NCI-H2029 (cell line): ENCODE measurements at regions not wholly inside any gene's neighbourhood (a gene's known extent, or its start where the extent isn't known, plus 50 kb on each side); places are given as distances from the start of the nearest gene placed in this dataset.

Experiments
- DNase-seq: peaks from one replicate; lab custom pipeline; 2025; lab: John Stamatoyannopoulos, UW

DNA sequence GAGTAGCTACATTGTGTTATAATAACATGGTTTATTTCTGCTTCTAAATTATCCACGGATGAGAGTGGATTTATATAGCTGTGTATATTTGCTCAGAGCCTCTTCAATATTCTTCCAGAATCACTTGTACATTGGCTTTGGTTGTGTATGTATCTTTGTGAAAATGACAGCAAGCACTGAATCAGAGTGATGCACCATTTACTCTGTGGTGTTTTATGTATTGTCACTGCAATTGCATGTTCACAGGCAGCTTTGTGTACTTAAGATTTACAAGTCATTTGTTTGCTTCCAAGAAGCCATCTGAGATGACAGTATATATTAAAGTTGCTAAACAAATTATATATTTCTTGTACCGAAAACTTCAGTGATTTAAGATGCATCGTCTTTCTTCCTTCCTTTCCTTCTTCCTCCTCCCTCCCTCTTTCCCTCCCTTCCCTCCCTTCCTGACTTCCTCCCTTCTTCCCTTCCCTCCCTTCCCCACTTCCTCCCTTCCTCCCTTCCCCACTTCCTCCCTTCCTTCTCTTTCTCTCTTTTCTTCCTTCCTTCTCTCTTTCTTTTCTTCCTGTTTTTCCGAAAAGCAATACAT is 362.3 kb upstream of the GOLIM4 start:
- DNase-seq, result no peak

DNA sequence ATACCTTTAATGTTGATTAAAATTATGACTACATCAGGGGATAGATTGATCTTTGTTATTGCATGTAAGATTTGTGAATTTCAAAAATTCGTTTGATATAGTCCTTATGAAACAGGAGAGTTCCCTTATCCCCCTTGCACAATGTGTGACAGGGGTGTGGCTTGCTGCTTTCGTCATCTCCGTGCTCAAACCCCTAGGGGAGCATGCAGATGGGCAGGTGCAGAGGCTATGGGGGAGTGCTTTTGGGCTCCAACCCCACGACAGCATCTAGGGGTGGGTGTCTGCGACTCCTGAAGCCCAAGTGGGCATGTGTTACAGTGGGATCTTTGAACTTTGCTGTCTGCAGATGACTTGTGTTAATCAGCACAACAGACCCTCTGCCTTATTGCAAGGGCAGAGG is 360.1 kb upstream of the GOLIM4 start:
- DNase-seq, result no peak

DNA sequence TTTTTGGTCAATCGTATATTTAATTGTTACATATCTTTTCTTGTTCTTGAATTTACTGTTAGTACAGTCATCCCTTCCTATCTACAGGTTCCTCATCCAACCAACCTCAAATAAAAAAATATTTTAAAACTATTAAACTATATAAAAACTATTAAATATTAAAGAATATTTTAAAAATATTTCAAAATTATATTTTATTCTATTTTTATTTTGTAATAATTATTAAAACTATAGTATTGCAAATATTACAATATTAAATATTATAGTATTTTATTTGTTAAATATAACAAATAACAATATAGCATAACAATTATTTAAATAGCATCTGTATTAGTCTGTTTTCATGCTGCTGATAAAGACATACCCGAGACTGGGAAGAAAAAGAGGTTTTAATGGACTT is 357.9 kb upstream of the GOLIM4 start:
- no peak for DNase-seq

DNA sequence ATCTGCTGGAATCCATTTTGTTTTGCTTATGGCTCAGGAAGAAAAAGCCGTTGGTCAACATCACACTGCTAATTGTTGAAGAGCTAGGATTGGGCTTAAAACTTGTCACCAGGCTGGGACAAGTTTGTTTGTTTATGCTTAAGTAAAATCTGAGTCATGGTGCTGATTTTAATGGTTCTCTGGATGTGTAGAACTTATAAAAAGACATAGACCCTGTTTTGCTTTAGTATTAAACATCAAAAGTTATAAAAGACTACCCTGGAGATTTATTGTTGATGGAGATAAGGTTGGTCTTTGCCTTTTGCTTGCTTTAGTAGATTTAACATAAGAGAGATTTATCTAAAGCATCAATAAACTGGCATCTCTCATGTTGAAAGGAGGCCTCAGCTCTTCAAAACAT is 348.2 kb upstream of the GOLIM4 start:
- DNase-seq, result no peak

DNA sequence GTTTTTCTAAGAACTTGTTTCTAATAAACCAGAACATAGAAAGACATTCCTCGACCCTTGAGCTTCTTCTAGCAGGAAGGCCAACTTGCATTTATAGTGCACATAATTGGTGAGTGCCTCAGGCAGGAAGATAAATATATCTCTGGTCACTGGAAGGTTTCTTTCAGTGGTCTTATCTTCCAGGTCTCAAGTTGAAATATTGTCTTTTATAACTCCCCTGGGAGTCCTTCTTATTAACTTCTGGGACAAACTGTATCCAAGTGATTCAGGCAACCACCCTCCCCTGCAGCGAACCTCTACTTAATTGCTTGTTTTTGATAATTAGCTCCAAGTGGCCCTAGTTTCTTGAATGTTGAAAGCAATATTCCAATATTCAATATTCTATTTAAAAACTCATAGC is 346.8 kb upstream of the GOLIM4 start:
- no peak for DNase-seq

DNA sequence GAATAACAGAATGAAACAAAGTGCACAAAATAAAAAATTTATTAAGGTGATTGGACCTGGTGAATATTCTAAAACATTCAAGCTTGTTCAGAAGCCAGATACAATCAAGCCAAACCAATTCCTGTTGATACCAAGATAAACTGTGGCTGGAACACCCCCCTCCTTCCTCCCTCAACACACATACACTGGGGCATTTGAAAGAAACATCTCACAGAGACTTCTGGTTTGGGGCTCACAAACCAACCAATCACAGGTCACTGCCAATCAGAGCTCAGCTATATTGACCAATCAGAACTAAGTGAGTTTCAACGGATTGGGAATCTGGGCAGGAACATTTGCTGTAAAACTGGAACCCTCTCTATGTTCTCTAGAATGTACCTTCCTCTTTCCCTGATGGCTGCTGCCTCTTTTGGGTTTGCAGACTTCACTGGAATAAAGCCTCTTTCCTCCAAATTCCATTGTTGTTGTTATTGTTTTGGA is 340.6 kb upstream of the GOLIM4 start:
- DNase-seq, result no peak

DNA sequence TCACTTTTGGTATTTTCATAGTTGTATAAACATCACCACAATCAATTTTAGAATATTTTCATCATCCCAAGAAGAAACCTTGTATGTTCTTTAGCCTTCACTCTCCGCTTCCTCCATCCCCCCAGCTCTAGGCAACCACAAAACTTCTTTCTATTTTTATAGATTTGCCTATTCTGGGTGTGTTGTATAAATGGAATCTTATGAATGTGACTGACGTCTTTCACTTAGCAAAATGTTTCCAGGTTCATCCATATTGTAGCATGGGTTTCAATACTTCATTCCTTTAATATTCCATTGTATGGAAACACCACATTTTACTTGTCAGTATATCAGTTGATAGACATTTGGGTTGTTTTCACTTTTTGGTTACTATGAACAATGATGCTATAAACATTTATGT is 335.8 kb upstream of the GOLIM4 start:
- no peak for DNase-seq

DNA sequence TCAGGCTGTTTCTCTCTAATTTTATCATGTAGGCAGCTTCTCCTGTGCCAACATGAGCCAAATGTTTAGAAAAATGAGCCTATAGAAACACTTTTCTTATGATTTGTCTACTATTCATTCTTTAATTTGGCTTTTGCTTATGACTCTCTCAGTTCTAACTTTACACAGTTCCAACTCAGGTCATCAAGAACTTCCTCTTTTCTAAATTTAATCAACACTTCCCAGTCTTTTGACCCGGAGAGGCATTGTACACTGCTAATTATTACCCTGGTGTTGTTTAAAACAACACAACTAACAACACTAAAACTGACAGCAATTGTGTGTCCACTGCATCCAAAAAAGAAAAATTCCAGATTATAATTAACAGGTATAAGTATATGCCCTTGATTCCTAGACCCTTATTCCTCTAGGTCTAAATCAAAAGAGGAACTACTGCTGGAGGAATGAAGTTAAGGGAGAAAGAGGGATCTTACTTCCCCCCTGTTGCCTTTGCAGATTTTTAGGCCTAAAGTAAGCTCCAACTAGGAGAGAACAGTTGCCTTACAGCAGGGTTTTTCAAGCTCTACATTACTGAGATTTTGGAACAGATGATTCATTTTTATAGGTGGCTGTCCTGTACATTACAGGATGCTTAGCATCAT is 332.2 kb upstream of the GOLIM4 start:
- no peak for DNase-seq

DNA sequence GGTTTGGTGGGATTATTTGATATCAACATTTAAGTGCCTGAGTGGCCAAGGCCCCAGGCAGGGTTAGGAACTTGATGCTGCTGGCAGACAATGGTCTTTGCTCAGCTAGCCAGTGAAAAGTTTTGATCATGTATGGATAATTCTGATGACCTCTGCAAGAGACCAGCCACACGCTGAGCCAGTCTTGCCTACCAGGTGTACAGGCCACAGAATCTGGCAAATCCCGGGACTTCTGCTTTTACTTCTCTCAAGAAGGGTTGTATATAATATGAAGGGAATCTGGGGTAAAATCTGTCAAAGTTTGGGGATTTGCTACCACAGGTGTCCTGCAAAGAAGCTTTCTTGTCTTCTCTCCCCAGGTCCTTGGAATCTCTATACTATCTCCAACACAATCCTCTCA is 331.4 kb upstream of the GOLIM4 start:
- DNase-seq, result no peak

DNA sequence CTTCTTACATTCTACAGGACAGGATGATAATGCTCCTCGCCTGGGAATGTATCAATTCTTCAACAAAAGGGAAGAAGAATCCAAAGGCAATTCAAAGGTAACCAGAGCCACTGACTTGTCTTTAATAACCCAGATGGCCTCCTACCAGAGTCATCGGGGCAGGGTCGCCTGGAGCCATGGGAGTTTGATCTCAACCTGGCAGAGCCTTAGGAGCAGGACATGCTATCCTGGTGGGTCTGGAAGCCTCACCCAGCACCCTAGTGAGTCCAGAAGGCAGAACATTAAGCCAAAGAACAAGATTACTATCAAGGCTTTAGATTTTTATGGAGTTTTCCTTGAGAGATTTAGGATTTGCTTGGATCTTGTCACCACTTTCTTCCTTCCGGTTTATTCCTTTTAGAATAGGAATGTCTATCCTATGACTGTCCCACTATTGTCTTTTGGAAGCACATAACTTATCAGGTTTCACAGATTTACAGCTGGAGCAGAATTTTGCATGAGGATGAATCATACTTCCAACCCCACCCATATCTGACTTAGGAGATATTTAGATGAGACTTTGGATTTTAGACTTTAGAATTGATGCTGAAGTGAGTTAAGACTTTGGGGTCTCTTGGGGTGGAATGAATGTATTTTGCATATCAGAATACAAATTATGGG is 330.3 kb upstream of the GOLIM4 start:
- DNase-seq, result no peak

DNA sequence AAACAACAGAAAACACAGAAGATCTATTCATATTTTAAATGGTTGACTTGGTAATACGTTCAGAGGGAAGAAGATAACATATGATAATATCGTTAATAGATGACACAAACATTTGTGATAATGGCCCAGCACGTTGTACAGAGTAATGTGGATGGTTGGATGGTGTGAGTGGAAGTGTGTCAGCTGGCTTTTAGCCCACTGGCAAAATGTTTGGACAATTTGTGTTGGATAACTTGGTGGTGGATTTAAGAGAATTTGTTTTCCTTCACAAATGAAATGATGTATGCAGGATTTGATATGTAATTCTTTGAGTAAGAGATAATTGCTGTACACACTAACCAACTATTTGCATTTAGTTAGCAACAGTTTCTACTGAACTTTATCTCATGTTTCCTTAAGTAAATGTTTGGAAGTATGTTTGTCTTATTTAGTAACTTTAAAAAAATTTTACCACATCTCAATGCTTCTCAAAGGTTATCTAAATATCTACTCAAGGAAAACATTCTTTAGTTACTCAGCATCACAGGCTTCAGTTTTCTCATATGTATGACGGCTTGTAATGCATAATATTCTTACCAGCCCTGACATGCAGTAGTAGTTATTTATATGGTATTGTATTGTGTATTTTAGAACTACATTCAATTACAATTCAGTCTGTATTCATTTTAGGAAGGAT is 328.5 kb upstream of the GOLIM4 start:
- DNase-seq, result no peak

DNA sequence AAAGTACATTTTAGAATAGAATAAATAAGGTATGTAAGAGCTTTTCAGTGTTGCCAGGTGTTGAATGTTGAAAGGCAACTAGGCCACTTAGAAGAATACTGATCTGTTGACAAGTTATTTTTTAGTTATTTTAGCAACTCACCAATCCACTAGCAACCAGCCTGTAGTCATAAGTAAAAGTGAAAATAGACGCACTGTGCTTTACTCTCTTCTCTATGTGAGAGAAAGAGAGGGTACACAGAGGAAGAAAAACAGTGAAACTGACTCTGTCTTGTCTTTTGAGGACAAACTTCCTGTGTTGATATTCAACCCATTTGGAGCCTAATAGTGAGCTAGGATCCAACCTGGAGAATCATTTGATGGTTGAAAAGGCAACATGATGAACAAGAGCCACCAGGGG is 327.1 kb upstream of the GOLIM4 start:
- no peak for DNase-seq

DNA sequence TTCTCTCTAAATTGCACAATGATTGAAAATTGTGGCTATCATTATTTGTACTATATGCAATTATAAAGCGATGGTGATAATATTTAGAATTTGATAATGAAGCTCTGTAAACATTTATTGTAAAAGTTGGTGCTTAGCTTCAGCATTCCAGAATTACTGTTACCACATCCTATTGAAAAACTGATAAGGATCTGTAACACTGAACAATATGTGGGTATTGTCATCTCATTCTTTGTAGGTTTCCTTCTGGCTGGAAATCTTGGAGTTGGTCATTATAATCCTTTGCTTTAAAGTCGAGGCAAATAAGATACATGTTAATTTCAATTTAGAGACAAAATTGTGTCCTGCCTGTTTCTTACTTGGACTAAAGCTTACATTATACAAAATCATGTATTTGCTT is 323.4 kb upstream of the GOLIM4 start:
- no peak for DNase-seq

DNA sequence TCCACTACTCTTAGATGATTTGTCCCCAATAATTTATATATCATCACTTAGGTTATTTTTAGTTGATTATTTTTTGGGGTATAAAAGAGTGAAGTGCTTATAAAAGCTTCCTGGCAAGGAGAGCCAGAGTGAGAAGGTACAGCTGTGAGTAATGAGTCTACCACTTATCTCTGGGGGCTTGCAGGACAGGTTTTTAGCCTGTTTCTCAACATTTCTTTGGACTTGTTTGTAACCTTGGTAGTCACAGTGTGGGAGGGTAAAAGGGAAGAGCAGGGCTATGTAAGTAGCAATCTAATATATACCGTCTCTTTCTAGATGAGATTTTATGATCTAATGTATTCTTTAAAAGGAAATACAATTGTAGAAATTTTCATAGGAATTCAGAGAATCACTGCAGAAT is 321.3 kb upstream of the GOLIM4 start:
- DNase-seq, result no peak

DNA sequence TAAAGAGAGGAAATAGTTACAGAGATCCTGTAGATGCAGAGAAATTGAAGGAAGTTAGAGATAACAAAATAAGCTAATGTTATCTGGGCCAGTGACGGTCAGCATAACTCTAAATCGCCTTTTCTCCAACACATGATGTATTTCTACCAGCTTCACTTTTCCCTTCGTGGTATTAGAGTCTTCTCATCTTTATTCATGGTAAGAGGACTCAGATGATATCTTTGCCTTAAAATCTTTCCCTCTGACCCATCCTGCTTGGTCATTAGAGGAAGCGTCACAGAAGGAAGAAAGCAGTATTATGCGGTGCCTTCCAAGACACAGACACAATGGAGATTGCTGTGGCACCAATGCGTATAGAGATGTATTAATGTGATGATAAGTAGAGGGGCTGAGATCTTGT is 320.7 kb upstream of the GOLIM4 start:
- no peak for DNase-seq

DNA sequence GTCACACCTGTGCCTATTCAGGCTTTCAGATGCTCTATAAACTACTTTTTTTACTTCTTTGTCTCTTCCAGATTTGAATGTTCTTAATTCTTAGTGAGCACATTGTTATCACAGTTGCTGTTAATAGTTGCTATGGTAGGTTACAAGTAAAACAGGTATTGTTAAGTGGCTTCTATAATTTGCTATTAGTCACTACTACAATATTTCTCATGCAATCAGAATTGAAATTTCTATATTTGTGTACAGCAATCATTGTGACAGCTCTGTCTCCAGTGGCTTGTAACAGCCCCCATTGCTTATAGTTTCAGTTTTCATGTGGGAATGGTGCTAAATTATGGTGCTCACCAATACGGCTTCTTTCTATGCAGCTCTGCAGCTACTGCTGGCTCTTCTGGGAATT is 318.4 kb upstream of the GOLIM4 start:
- no peak for DNase-seq

DNA sequence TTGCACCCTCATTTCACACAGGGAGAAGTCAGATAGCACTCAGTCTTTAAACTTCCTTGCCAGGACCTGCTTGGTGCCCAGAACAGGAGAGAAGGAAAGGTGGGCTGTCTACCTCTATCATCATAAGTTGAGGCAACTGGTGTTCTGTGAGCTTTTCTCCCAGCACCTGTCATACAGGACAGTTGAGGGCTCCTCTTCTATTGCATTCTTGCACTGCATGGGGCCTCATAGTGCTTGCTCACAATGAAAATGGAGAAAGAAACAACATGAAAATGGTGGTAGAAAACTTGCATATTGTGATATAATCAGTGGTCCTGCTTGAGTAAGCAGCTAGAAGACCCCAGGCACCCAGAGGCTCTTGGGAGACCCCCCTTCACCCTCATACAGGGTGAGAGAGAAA is 311.7 kb upstream of the GOLIM4 start:
- DNase-seq, result no peak

DNA sequence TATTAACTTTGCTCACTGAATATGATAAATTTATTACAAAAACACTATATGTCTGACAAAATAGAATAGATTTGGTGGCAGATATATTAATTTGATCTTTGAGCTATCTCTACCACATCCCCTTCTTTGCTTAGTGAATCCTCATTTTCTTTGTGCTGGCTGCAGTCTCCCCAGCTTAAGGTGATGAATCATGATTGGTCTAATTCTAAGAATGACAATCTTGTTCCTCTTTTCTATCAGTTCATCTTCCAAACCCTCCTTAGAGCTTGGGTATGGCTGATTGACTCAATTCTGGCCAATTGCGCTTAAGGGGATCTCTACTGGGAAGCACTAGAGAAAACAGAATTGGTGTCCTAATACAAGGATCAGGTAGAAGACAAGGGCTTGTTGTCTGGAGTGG is 309.6 kb upstream of the GOLIM4 start:
- no peak for DNase-seq

DNA sequence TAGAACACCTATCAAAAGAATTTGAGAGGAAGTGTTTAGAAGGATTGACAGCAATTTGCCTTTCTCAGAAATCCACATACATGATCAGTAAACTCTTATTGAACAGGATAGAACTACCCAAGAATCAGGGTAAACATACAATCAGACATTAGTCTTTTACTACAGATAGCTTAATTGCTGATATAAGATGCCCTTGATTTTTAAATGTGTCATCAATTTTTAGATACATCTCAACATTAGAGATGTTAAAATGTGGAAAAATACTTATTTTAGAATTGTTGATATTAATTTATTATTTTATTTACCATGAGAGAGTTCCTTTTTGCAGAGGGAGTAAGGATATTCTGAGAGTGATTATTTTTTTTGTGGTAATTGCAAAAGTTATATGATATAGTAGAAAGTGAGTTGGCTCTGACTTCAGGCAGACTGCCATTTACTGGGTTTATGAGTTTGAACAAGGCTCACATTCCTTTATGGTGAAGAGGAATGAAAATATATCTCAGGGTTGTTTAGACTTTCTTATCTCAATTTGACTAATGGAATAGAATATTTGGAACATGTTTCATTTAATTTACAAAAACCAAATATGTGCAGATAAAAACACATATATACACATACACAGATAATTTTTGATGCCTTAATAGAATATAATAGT is 302.8 kb upstream of the GOLIM4 start:
- DNase-seq, result no peak

DNA sequence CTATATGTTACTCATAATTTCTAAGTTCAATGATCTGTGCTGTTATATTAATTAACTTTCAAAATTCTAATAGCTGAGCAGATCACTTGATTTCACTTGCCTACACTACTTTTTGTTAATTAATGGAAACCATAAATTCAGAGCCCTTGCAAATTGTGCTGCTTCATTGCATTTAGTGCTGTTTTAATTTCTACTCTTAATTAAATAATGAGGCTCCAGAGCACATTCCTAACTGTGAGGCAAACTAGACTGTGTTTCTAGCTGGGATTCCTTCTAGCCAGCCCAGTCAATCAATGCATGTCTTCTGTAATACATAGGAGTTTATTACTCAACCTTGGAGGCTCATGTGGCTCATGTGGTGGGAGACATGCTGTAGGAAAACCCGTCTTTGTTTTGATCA is 301.1 kb upstream of the GOLIM4 start:
- no peak for DNase-seq

DNA sequence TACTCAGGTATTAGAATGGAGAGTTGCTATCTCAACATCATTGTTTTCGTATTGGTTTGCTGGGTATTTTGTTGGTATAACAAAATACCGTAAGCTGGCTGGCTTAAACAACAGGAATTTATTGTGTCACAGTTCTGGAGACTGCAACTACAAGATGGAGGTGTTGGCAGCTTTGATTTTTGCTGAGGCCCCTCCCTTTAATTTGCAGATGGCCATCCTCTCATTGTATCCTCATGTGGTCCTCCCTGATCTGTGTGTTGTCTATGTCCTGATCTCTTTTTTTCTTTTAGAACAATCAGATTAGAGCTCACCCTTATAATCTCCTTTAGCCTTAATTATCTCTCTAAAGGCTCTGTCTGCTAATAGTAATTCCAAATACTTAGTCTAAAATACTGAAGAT is 299.8 kb upstream of the GOLIM4 start:
- DNase-seq, result no peak

DNA sequence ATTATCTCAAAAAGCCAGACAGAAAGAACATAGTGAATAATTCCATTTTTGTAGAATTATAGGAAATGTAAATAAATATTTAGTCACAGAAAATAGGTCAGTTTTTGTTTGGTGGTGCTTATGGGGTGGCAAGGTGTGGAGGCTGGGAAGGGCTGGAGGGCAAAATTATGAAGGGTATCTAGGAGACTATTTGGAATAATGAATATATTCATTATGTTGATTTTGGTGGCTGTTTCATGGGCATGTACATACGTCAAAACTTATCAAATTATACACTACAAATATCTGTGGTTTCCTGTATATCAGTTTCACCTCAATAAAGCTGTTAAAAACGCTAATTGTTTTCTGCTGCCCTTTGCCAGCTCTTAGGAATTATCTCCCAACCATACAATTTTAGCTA is 298.7 kb upstream of the GOLIM4 start:
- no peak for DNase-seq

DNA sequence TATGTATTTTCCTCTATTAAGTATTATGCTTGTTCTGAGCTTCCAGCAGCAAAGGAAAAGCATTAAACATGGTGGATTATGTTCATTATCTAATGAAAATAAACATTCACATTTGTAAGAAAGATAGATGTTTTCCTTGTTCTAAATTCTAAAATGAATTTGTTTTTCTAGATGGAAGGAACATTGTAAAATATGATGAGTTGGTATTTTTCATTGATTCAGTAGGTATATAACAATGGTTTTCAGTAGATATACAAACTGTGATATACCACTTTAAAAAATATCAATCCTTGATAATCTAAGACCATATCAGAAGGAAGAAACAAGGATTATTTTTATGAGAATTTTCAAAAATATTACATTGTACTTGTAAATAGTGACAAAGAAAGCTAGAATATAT is 290.6 kb upstream of the GOLIM4 start:
- no peak for DNase-seq
